Neural cell (in vitro differentiated cells): ENCODE measurements at regions not wholly inside any gene's neighbourhood (a gene's known extent, or its start where the extent isn't known, plus 50 kb on each side); places are given as distances from the start of the nearest gene placed in this dataset.

Source experiments
- H2AFZ ChIP-seq: fragments of 200-600, 300-800 bp; sonication (generic), shearing (Covaris generic); 2 replicates; pipeline ENCODE4 v1.6.0; 2014; ENCODE audit warnings: low read depth, mild to moderate bottlenecking, antibody characterized with exemption, low read length, moderate library complexity
- H3F3A ChIP-seq: fragments of 200-600 bp; shearing (Covaris generic); 2 replicates; pipeline ENCODE4 v1.6.1; 2016; ENCODE audit warnings: mild to moderate bottlenecking, moderate library complexity, mixed read lengths, antibody characterized with exemption, low read length; ENCODE audit not compliant: insufficient read depth, poor library complexity, severe bottlenecking
- H3K27ac ChIP-seq: fragments of 200-600, 300-800 bp; sonication (generic), shearing (Covaris generic); 2 replicates; pipeline ENCODE4 v1.5.1; 2014; ENCODE audit warnings: mild to moderate bottlenecking, low read length, moderate library complexity
- H3K27me3 ChIP-seq: fragments of 300-800, 200-600 bp; sonication (generic), shearing (Covaris generic); 2 replicates; pipeline ENCODE4 v1.6.0; 2014; ENCODE audit warnings: mild to moderate bottlenecking, low read depth, low read length, moderate library complexity; ENCODE audit not compliant: insufficient read depth
- H3K36me3 ChIP-seq: fragments of 300-800, 200-600 bp; sonication (generic), shearing (Covaris generic); 2 replicates; pipeline ENCODE4 v1.5.1; 2014; ENCODE audit warnings: mild to moderate bottlenecking, antibody characterized with exemption, low read length, moderate library complexity; ENCODE audit not compliant: insufficient read depth
- H3K4me2 ChIP-seq: fragments of 300-800, 200-600 bp; sonication (generic), shearing (Covaris generic); 2 replicates; pipeline ENCODE4 v1.6.0; 2014; ENCODE audit warnings: mild to moderate bottlenecking, low read length
- H3K4me3 ChIP-seq: fragments of 300-800, 200-600 bp; sonication (generic), shearing (Covaris generic); 2 replicates; pipeline ENCODE4 v1.5.1; 2014; ENCODE audit warnings: mild to moderate bottlenecking, low read length, moderate library complexity
- H3K79me2 ChIP-seq: fragments of 200-600 bp; shearing (Covaris generic); replicated peaks from 2 replicates; pipeline ENCODE4 v1.6.0; 2014; ENCODE audit warnings: mild to moderate bottlenecking, low read length, moderate library complexity; ENCODE audit not compliant: insufficient read depth
- H3K9ac ChIP-seq: fragments of 300-800, 200-600 bp; sonication (generic), shearing (Covaris generic); 2 replicates; pipeline ENCODE4 v1.6.1; 2016; ENCODE audit warnings: mild to moderate bottlenecking, low read length, mixed read lengths
- H3K9me2 ChIP-seq: fragments of 200-600 bp; shearing (Covaris generic); 2 replicates; pipeline ENCODE4 v1.6.1; 2016; ENCODE audit warnings: mild to moderate bottlenecking, low read length, mixed read lengths; ENCODE audit not compliant: insufficient read depth
- H3K9me3 ChIP-seq: fragments of 200-600, 300-800 bp; sonication (generic), shearing (Covaris generic); 2 replicates; pipeline ENCODE4 v1.6.1; 2016; ENCODE audit warnings: mild to moderate bottlenecking, mixed run types, low read length, moderate library complexity, mixed read lengths
- H4K20me1 ChIP-seq: fragments of 200-600 bp; shearing (Covaris generic); 2 replicates; pipeline ENCODE4 v1.6.1; 2016; ENCODE audit warnings: mild to moderate bottlenecking, mixed run types; ENCODE audit not compliant: insufficient read depth
- EP300 ChIP-seq: fragments of 450-650 bp; conservative IDR thresholded peaks from 2 replicates; pipeline ENCODE4 v1.6.1; 2014; ENCODE audit warnings: antibody characterized with exemption, mild to moderate bottlenecking, moderate library complexity; ENCODE audit not compliant: poor library complexity, severe bottlenecking
- EZH2 ChIP-seq: fragments of 200-600, 300-800 bp; shearing (Covaris generic), sonication (generic); IDR thresholded peaks from 2 replicates; pipeline ENCODE4 v1.6.1; 2014; ENCODE audit warnings: antibody characterized with exemption, low read length, borderline replicate concordance, mild to moderate bottlenecking; ENCODE audit not compliant: insufficient read depth, poor library complexity, severe bottlenecking
- MXI1 ChIP-seq: fragments of 450-650 bp; conservative IDR thresholded peaks from 2 replicates; pipeline ENCODE4 v1.6.1; 2014; ENCODE audit warnings: antibody characterized with exemption, mild to moderate bottlenecking; ENCODE audit not compliant: poor library complexity, severe bottlenecking
- POLR2AphosphoS5 ChIP-seq: IDR thresholded peaks from 2 replicates; pipeline ENCODE4 v1.6.1; 2012
- RAD21 ChIP-seq: fragments of 450-650 bp; conservative IDR thresholded peaks from 2 replicates; pipeline ENCODE4 v1.6.1; 2014; ENCODE audit warnings: antibody characterized with exemption, mild to moderate bottlenecking, moderate library complexity
- REST ChIP-seq: IDR thresholded peaks from 2 replicates; pipeline ENCODE4 v1.6.1; 2012; ENCODE audit warnings: borderline replicate concordance
- SMC3 ChIP-seq: fragments of 450-650 bp; conservative IDR thresholded peaks from 2 replicates; pipeline ENCODE4 v1.6.1; 2014; ENCODE audit warnings: antibody characterized with exemption, mild to moderate bottlenecking, moderate library complexity; ENCODE audit not compliant: poor library complexity
- TAF1 ChIP-seq: IDR thresholded peaks from 2 replicates; pipeline ENCODE4 v1.6.1; 2012; ENCODE audit warnings: low read depth
- TF ChIP-seq, protein P1 (sequence below): fragments of 450-650 bp; IDR thresholded peaks from 2 replicates; pipeline ENCODE4 v1.5.1; 2014; ENCODE audit warnings: antibody characterized with exemption, mild to moderate bottlenecking, moderate library complexity; ENCODE audit not compliant: poor library complexity, severe bottlenecking

- Histone ChIP-seq H4K20me1 (no peaks in the 10 kb centered on the region), H3K4me3 (no peak overlapping the region), H3K27ac (no peak overlapping the region), H3K4me2 (no peak overlapping the region), H3K79me2 (no peaks in the 10 kb centered on the region), H2AFZ (no peak overlapping the region), H3K9ac (no peak overlapping the region), H3K9me2 (no peaks in the 10 kb centered on the region), H3K36me3 (no peaks in the 10 kb centered on the region), H3F3A (no peaks in the 10 kb centered on the region), H3K27me3 (no peaks in the 10 kb centered on the region), H3K9me3 (no peaks in the 10 kb centered on the region)
- no peak for TF ChIP-seq EP300
- TF ChIP-seq EZH2, result no peak
- TF ChIP-seq, protein P1, sequence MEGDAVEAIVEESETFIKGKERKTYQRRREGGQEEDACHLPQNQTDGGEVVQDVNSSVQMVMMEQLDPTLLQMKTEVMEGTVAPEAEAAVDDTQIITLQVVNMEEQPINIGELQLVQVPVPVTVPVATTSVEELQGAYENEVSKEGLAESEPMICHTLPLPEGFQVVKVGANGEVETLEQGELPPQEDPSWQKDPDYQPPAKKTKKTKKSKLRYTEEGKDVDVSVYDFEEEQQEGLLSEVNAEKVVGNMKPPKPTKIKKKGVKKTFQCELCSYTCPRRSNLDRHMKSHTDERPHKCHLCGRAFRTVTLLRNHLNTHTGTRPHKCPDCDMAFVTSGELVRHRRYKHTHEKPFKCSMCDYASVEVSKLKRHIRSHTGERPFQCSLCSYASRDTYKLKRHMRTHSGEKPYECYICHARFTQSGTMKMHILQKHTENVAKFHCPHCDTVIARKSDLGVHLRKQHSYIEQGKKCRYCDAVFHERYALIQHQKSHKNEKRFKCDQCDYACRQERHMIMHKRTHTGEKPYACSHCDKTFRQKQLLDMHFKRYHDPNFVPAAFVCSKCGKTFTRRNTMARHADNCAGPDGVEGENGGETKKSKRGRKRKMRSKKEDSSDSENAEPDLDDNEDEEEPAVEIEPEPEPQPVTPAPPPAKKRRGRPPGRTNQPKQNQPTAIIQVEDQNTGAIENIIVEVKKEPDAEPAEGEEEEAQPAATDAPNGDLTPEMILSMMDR, result no peak
- no peak for TF ChIP-seq MXI1
- no peak for TF ChIP-seq RAD21
- no peak for TF ChIP-seq SMC3
- no peak for TF ChIP-seq REST
- no peak for TF ChIP-seq POLR2AphosphoS5
- no peak for TF ChIP-seq TAF1
These were observed 1770.2 kb upstream of the MIR17HG start for GRCh38 chr13:89577301-89577700.

DNA sequence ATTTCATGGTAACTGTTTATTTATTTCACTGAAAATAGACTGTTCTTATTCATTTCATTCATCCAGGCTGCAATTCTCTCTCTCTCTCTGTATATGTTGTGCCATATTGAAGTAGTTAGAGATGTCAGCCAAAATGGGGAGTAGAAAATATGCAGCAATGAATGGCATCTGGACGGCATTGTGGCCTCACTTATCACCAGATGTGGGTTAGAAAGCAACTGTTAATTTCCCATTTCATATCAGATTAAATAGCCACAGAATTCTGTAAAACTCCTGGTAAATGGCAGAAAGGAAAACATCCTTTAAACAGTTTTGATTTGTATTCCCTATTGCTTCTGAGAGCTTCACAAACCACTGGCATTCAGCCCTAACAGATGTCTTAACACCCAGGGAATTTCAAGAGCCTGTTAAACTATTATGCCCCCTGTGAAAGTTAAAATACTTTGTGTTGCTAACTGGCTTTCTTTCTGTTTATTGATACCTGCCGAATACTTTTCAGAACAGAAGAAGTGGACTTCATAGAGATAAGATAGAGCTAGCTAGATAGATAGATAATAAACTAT is 1763.3 kb upstream of the MIR17HG start:
- no peaks in the 10 kb centered on the region for H3F3A ChIP-seq
- no peak overlapping the region for H3K9ac ChIP-seq
- H3K27me3 ChIP-seq, result no peaks in the 10 kb centered on the region
- H3K36me3 ChIP-seq, result no peaks in the 10 kb centered on the region
- H3K9me3 ChIP-seq, result no peaks in the 10 kb centered on the region
- no peaks in the 10 kb centered on the region for H3K79me2 ChIP-seq
- no peaks in the 10 kb centered on the region for H4K20me1 ChIP-seq
- TF ChIP-seq POLR2AphosphoS5 (no peak), REST (no peak), SMC3 (no peak), MXI1 (no peak), RAD21 (no peak), TAF1 (no peak), EZH2 (no peak)
- H3K9me2 ChIP-seq, result no peaks in the 10 kb centered on the region
- no peak overlapping the region for H3K4me2 ChIP-seq
- H3K27ac ChIP-seq, result no peak overlapping the region
- no peak overlapping the region for H2AFZ ChIP-seq
- no peak overlapping the region for H3K4me3 ChIP-seq
